ENCODE measurements at regions not wholly inside any gene's neighbourhood (a gene's known extent, or its start where the extent isn't known, plus 50 kb on each side); places are given as distances from the start of the nearest gene placed in this dataset.

GRCh38 chr3:147963711-147964110 lies 554.5 kb downstream of the ZIC1 start:
- POLR2A ChIA-PET (ENCODE audit: low non-redundant PET), result no interaction called here
- no peak overlapping the region for H3K27ac ChIP-seq (ENCODE audit: low read depth, low read length, poor library complexity, severe bottlenecking)
- no peak overlapping the region for H3K4me3 ChIP-seq (ENCODE audit: low read depth, low read length, poor library complexity, severe bottlenecking)
- no peaks in the 10 kb centered on the region for H3K27me3 ChIP-seq (replicated peaks; ENCODE audit: insufficient read depth, low read depth, low read length, poor library complexity)
- intact Hi-C loops (cut with micrococcal nuclease; ENCODE audit: unreplicated experiment), result no loop called here
- no peaks in the 10 kb centered on the region for H3K4me1 ChIP-seq (ENCODE audit: insufficient read depth, low read length, poor library complexity, severe bottlenecking)
- H3K36me3 ChIP-seq (ENCODE audit: insufficient read depth, low read length, poor library complexity, severe bottlenecking), result no peaks in the 10 kb centered on the region
- H3K9me3 ChIP-seq (ENCODE audit: low read depth, low read length, poor library complexity, severe bottlenecking), result no peaks in the 10 kb centered on the region
- BruUV-seq (replicated peaks), result no TSS peak
- DNase-seq (ENCODE audit: low spot score), result no peak
- no peak for TF ChIP-seq CTCF (conservative IDR thresholded peaks at IDR 0.05; ENCODE audit: low read depth, low read length)
- TF ChIP-seq EZH2 (IDR thresholded peaks at IDR 0.05; ENCODE audit: borderline replicate concordance, low read depth, low read length, poor library complexity, severe bottlenecking), result no peak
- CTCF ChIA-PET, result no interaction called here

GRCh38 chr3:147975165-147975564 lies 566.0 kb downstream of the ZIC1 start:
- Histone ChIP-seq H3K4me3 (ENCODE audit: low read depth, low read length, poor library complexity, severe bottlenecking) (no peak overlapping the region), H3K36me3 (ENCODE audit: insufficient read depth, low read length, poor library complexity, severe bottlenecking) (no peaks in the 10 kb centered on the region), H3K27me3 (replicated peaks; ENCODE audit: insufficient read depth, low read depth, low read length, poor library complexity) (no peaks in the 10 kb centered on the region), H3K9me3 (ENCODE audit: low read depth, low read length, poor library complexity, severe bottlenecking) (no peaks in the 10 kb centered on the region), H3K27ac (ENCODE audit: low read depth, low read length, poor library complexity, severe bottlenecking) (no peak overlapping the region), H3K4me1 (ENCODE audit: insufficient read depth, low read length, poor library complexity, severe bottlenecking) (no peaks in the 10 kb centered on the region)
- no TSS peak for BruUV-seq (replicated peaks)
- ChIA-PET POLR2A (ENCODE audit: low non-redundant PET) (no interaction called here), CTCF (no interaction called here)
- no peak for TF ChIP-seq EZH2 (IDR thresholded peaks at IDR 0.05; ENCODE audit: borderline replicate concordance, low read depth, low read length, poor library complexity, severe bottlenecking)
- no peak for TF ChIP-seq CTCF (conservative IDR thresholded peaks at IDR 0.05; ENCODE audit: low read depth, low read length)
- intact Hi-C loops (cut with micrococcal nuclease; ENCODE audit: unreplicated experiment), result no loop called here
- no peak for DNase-seq (ENCODE audit: low spot score)

GRCh38 chr3:147977001-147977400 lies 567.8 kb downstream of the ZIC1 start:
- H3K4me1 ChIP-seq (ENCODE audit: insufficient read depth, low read length, poor library complexity, severe bottlenecking), result no peaks in the 10 kb centered on the region
- no peak for TF ChIP-seq CTCF (conservative IDR thresholded peaks at IDR 0.05; ENCODE audit: low read depth, low read length)
- no peak for TF ChIP-seq EZH2 (IDR thresholded peaks at IDR 0.05; ENCODE audit: borderline replicate concordance, low read depth, low read length, poor library complexity, severe bottlenecking)
- H3K4me3 ChIP-seq (ENCODE audit: low read depth, low read length, poor library complexity, severe bottlenecking), result no peak overlapping the region
- no peak for DNase-seq (ENCODE audit: low spot score)
- H3K27ac ChIP-seq (ENCODE audit: low read depth, low read length, poor library complexity, severe bottlenecking), result no peak overlapping the region
- H3K27me3 ChIP-seq (replicated peaks; ENCODE audit: insufficient read depth, low read depth, low read length, poor library complexity), result no peaks in the 10 kb centered on the region
- H3K9me3 ChIP-seq (ENCODE audit: low read depth, low read length, poor library complexity, severe bottlenecking), result no peaks in the 10 kb centered on the region
- BruUV-seq (replicated peaks), result no TSS peak
- ChIA-PET CTCF (no interaction called here), POLR2A (ENCODE audit: low non-redundant PET) (no interaction called here)
- no peaks in the 10 kb centered on the region for H3K36me3 ChIP-seq (ENCODE audit: insufficient read depth, low read length, poor library complexity, severe bottlenecking)
- intact Hi-C loops (cut with micrococcal nuclease; ENCODE audit: unreplicated experiment), result no loop called here

All from A673 (cell line).